HFF-Myc (cell line): ENCODE measurements at regions not wholly inside any gene's neighbourhood (a gene's known extent, or its start where the extent isn't known, plus 50 kb on each side); places are given as distances from the start of the nearest gene placed in this dataset.

ENCODE experiments used
- DNase-seq: peaks from one replicate; pipeline ENCODE4 v3.0.0-alpha.2; 2011; ENCODE audit warnings: low read depth; ENCODE audit errors: extremely low read depth
- H3K4me3 ChIP-seq: replicated peaks from 2 replicates; pipeline ENCODE4 v1.5.1; 2011; ENCODE audit warnings: low read depth, mild to moderate bottlenecking, control low read depth, low read length
- TF ChIP-seq, protein P1 (sequence below): IDR thresholded peaks from 2 replicates; pipeline ENCODE4 v1.5.1; 2012; ENCODE audit warnings: mild to moderate bottlenecking, low read depth, low read length, control low read depth; ENCODE audit errors: missing control alignments

DNA sequence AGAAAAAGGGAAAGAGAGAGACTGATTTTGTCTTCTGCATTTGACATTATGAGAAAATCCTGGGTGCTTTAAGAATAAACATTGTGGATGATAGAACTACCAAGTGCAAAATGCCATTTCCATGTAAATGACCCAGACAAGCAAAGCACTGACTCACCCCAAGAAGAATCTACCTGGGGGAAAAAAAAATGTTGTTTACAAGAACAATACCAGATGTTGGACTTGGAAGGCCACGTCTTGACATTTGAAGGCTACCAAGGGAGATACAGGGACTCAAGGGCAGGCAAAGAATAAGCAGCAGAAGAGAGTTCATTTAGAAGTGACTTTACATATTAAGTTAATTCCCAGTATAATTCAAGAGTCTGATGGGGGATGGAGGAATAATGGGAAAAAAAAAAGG is 125.3 kb downstream of the TMEM114 start:
- TF ChIP-seq, protein P1, sequence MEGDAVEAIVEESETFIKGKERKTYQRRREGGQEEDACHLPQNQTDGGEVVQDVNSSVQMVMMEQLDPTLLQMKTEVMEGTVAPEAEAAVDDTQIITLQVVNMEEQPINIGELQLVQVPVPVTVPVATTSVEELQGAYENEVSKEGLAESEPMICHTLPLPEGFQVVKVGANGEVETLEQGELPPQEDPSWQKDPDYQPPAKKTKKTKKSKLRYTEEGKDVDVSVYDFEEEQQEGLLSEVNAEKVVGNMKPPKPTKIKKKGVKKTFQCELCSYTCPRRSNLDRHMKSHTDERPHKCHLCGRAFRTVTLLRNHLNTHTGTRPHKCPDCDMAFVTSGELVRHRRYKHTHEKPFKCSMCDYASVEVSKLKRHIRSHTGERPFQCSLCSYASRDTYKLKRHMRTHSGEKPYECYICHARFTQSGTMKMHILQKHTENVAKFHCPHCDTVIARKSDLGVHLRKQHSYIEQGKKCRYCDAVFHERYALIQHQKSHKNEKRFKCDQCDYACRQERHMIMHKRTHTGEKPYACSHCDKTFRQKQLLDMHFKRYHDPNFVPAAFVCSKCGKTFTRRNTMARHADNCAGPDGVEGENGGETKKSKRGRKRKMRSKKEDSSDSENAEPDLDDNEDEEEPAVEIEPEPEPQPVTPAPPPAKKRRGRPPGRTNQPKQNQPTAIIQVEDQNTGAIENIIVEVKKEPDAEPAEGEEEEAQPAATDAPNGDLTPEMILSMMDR: no peak
- no peak overlapping the region for H3K4me3 ChIP-seq
- no peak for DNase-seq

DNA sequence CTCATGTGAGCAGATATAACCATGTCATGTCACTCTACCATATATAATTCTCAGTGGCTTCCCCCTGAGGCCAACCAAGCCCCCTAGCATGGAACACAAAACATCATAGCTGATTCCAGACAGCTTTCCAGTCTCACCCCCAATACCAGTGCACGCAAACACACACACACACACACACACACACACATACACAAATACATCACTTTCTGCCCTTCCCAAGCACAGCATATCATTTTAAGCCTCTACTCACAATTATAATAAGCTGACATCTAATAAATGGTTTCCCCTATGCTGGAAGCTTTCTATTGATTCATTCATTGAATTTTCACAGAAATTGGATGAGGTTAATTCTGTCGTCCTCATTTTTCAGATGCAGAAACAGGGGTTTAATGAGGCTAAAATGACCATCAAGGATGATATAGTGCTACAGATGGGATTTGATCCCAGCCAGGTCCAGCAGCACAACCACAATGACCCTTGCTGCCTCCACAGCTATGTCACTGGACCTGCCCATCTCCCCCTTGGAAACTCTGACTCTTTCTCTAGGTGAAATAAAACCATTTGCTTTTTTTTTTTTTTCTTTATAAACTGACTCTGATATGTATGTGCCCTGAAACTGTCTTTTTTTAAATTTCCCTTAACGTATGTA is 131.1 kb downstream of the TMEM114 start:
- TF ChIP-seq, protein P1: no peak
- H3K4me3 ChIP-seq: no peak overlapping the region
- DNase-seq: no peak

DNA sequence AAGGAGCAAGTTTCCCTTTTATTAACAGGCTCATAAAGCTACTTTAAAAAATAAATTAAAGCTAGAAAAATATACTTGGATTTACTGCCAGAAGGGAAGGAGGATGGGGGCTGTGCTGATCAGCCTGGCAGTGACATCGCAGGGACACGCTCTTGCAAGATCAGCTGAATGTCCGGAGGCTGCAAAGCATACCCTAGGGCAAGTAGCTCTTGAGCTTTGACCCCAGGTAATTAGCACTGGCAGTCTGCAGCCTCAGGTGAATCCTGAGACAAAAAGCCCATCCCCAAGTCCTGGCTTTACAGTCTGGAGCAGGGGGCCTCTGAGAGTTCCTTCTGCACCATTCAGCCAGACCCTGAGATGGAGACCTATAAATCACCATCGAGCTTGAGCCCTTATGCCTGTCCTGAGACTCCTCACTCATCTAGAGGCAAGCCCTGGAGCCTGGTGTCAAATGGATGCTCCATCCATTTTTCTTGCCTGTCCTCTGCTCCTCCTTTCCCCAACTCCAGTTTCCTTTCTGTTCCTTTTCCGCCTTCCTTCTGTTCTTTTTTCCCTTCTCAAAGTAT is 131.7 kb downstream of the TMEM114 start:
- TF ChIP-seq, protein P1: no peak
- DNase-seq: no peak
- H3K4me3 ChIP-seq: no peak overlapping the region

DNA sequence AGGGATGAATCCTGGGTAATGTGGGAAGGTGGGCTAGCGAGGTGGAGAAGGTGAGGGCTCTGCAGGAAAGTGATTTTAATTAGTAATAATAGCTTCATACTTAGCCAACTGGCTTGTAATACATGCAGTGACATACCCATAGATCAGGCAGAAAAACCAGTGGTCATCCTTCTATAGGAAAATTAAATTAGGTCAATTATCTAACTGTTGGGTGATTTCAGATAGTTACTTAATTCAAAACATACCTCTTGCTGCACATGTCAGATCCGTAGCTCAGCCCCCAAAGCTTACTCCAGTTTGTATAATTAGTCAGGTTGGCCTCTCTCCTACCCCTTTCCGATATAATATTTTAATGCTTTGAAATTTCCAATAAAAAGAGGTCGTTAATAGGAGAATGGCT is 137.0 kb downstream of the TMEM114 start:
- DNase-seq: no peak
- H3K4me3 ChIP-seq: no peak overlapping the region
- TF ChIP-seq, protein P1: no peak

DNA sequence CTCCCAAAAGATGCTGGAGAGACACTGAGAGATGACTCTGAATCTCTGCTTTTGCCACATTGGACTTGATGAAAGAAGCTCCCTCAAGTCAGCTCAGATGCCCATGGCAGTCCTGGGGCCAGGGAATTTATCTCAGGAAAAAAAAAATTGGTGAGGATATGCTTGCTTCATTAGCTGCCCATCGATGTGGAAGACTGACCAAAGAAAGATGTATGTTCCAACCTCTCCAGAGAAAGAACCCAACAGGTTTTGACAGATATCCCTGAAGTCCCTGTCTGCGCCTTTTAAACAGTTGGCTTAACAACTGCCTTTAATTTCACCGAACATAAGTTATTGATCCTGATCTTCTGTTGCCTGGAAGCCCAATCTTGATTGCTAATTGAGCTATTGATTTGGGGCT is 137.4 kb downstream of the TMEM114 start:
- TF ChIP-seq, protein P1: no peak

DNA sequence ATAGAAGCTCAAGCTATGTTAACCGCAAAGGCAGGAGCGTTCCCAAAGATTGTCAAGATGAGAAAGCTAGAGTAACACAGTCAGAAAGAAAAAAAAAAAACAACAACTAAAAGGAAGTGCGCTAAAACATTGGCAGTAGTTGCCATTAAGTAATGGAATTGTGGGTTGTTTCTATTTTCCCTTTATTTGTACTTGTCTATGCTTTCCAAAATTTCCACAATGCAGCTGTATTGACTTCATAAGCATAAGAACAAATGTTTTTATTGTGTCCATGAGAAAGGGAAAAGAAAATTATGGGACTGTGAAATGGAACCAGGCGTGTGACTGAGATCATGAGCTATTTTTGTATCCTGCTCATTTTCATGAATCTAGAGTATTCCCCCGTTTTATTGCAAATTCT is 153.4 kb downstream of the TMEM114 start:
- no peak overlapping the region for H3K4me3 ChIP-seq
- DNase-seq: no peak
- TF ChIP-seq, protein P1: no peak

More for the DNA sequence above, 137.4 kb downstream of the TMEM114 start:
- no peak overlapping the region for H3K4me3 ChIP-seq
- no peak for DNase-seq
